K562 (cell line): ENCODE measurements at regions not wholly inside any gene's neighbourhood (a gene's known extent, or its start where the extent isn't known, plus 50 kb on each side); places are given as distances from the start of the nearest gene placed in this dataset.

Experiments
- ATAC-seq: fragments of 200-7000 bp; cut with Tn5 transposase; 3 replicates; pipeline ENCODE4 v1.9.1; 2020; ENCODE audit warnings: moderate library complexity
- BruUV-seq: library from RNA; stranded (reverse); fragments of 400-500 nt; replicated peaks from 2 replicates; lab custom pipeline; 2021; lab: Mats Ljungman, UMichigan
- CTCF ChIA-PET: fragments of 300-600 bp; formaldehyde crosslinking; extraction: SDS; loops from one replicate; lab custom pipeline; 2021; ENCODE audit warnings: low intra/inter-chr PET ratio; lab: Yijun Ruan, JAX
- POLR2A ChIA-PET: fragments of 300-600, 350-650 bp; sonication (Branson Sonifier 250); formaldehyde crosslinking; extraction: SDS; loops from one replicate; lab custom pipeline; 2021; ENCODE audit warnings: antibody characterized with exemption, inconsistent platforms; lab: Yijun Ruan, JAX
- DNase-seq, 4 experiments: peaks; one replicate each; pipeline versions ENCODE4 v3.0.0 to v3.0.0-alpha.2; 2011 to 2018; ENCODE audit warnings: low spot score in 3 of 4, mixed read lengths in 3 of 4; ENCODE audit errors: extremely low read depth in 1 of 4
- FAIRE-seq: peaks from 2 replicates; lab custom pipeline; 2011; peaks lifted over from hg19 to GRCh38; lab: Jason Lieb, UNC
- H2AFZ ChIP-seq: 2 replicates; pipeline ENCODE4 v1.6.0; 2011; ENCODE audit warnings: low read depth, low read length, control low read depth, inconsistent platforms
- H3K27ac ChIP-seq: fragments of 200-600 bp; 3 replicates; pipeline ENCODE4 v1.8.0; 2011; ENCODE audit warnings: low read depth, mild to moderate bottlenecking, control low read depth, inconsistent platforms, low read length, moderate library complexity, mixed read lengths; ENCODE audit errors: extremely low read depth
- H3K27me3 ChIP-seq, 2 experiments: fragments of 300-600 bp in 1 of 2; 2 replicates in 1 of 2; 3 replicates in 1 of 2; pipeline versions ENCODE4 v1.6.0 to v1.8.0; 2011; ENCODE audit warnings: inconsistent platforms in 2 of 2, low read length in 2 of 2, mild to moderate bottlenecking in 1 of 2, mixed read lengths in 1 of 2, moderate library complexity in 1 of 2; ENCODE audit not compliant: control insufficient read depth in 2 of 2, insufficient read depth in 2 of 2
- H3K36me3 ChIP-seq: fragments of 300-600 bp; 3 replicates; pipeline ENCODE4 v1.8.0; 2011; ENCODE audit warnings: mild to moderate bottlenecking, low read length, inconsistent platforms; ENCODE audit not compliant: control insufficient read depth, insufficient read depth
- H3K4me1 ChIP-seq, 2 experiments: fragments of 200-600 bp in 1 of 2; replicated peaks in 1 of 2; 2 replicates in 1 of 2; 3 replicates in 1 of 2; pipeline versions ENCODE4 v1.5.1 to v1.8.0; 2011; ENCODE audit warnings: inconsistent platforms in 2 of 2, low read length in 2 of 2, mild to moderate bottlenecking in 1 of 2, mixed read lengths in 1 of 2, moderate library complexity in 1 of 2; ENCODE audit not compliant: control insufficient read depth in 2 of 2, insufficient read depth in 2 of 2
- H3K4me2 ChIP-seq: 2 replicates; pipeline ENCODE4 v1.6.1; 2011; ENCODE audit warnings: low read length, control low read depth, inconsistent platforms, mixed read lengths; ENCODE audit not compliant: insufficient read depth
- H3K4me3 ChIP-seq: fragments of 200-600 bp; sonication (generic), shearing (Covaris generic); 2 replicates; pipeline ENCODE4 v1.5.1; 2016; ENCODE audit warnings: control low read depth, inconsistent platforms
- H3K79me2 ChIP-seq: fragments of 200-600 bp; 3 replicates; pipeline ENCODE4 v1.8.0; 2011; ENCODE audit warnings: low read length, inconsistent platforms; ENCODE audit not compliant: control insufficient read depth, insufficient read depth
- H3K9ac ChIP-seq, 2 experiments: 2 replicates each; pipeline versions ENCODE4 v1.6.0 to v1.6.1; 2011; ENCODE audit warnings: low read depth in 2 of 2, low read length in 2 of 2, control low read depth in 1 of 2, inconsistent platforms in 1 of 2, mild to moderate bottlenecking in 1 of 2, mixed read lengths in 1 of 2; ENCODE audit not compliant: insufficient read depth in 1 of 2
- H3K9me1 ChIP-seq: one replicate; pipeline ENCODE4 v1.6.0; 2011; ENCODE audit warnings: inconsistent platforms, mild to moderate bottlenecking, low read length, moderate library complexity; ENCODE audit not compliant: control insufficient read depth, insufficient read depth
- H3K9me3 ChIP-seq: replicated peaks from 2 replicates; pipeline ENCODE4 v1.5.1; 2011; ENCODE audit warnings: low read depth, low read length, inconsistent platforms; ENCODE audit not compliant: control insufficient read depth, insufficient read depth
- H4K20me1 ChIP-seq: replicated peaks from 2 replicates; pipeline ENCODE4 v1.6.1; 2011; ENCODE audit warnings: low read length, inconsistent platforms, mixed read lengths; ENCODE audit not compliant: control insufficient read depth, insufficient read depth
- ARID1B ChIP-seq: fragments of 450-650 bp; IDR thresholded peaks from 2 replicates; pipeline ENCODE4 v1.6.1; 2016; ENCODE audit warnings: antibody characterized with exemption, mild to moderate bottlenecking, inconsistent platforms
- ATF3 ChIP-seq, 2 experiments: fragments of 450-650 bp in 1 of 2; sonication (generic) in 1 of 2; formaldehyde crosslinking in 1 of 2; IDR thresholded peaks in 1 of 2; conservative IDR thresholded peaks in 1 of 2; 2 replicates each; pipeline versions ENCODE4 v1.6.1 to v1.8.1; 2016 to 2023; ENCODE audit warnings: mild to moderate bottlenecking in 2 of 2, moderate library complexity in 2 of 2, inconsistent platforms in 1 of 2, missing genetic modification reagents in 1 of 2
- DPF2 ChIP-seq: fragments of 450-650 bp; IDR thresholded peaks from 2 replicates; pipeline ENCODE4 v1.6.1; 2016
- FOS ChIP-seq: IDR thresholded peaks from 3 replicates; pipeline ENCODE4 v1.6.1; 2011; ENCODE audit not compliant: insufficient read length; ENCODE audit errors: extremely low read depth
- FOXJ2 ChIP-seq: fragments of 200-800 bp; sonication (Bioruptor generic); IDR thresholded peaks from 2 replicates; pipeline ENCODE4 v1.6.1; 2016; ENCODE audit warnings: missing genetic modification characterization, missing compliant biosample characterization
- FOXK1 ChIP-seq: sonication (generic); formaldehyde crosslinking; IDR thresholded peaks from 2 replicates; pipeline ENCODE4 v1.8.0; 2022; ENCODE audit warnings: missing genetic modification reagents, mild to moderate bottlenecking, borderline replicate concordance
- ILK ChIP-seq: fragments of 450-650 bp; IDR thresholded peaks from 2 replicates; pipeline ENCODE4 v1.6.1; 2016; ENCODE audit warnings: missing genetic modification characterization, low read depth, mild to moderate bottlenecking, missing compliant biosample characterization, moderate library complexity, borderline replicate concordance
- JUN ChIP-seq, 2 experiments: sonication (generic) in 1 of 2; formaldehyde crosslinking in 1 of 2; IDR thresholded peaks; 2 replicates each; pipeline versions ENCODE4 v1.6.1 to v1.8.0; 2012 to 2022; ENCODE audit warnings: borderline replicate concordance in 2 of 2, mild to moderate bottlenecking in 2 of 2, improper control_type of control experiment in 1 of 2, low read depth in 1 of 2, low read length in 1 of 2, missing genetic modification reagents in 1 of 2
- MEIS2 ChIP-seq: fragments of 450-650 bp; IDR thresholded peaks from 2 replicates; pipeline ENCODE4 v1.6.1; 2014; ENCODE audit warnings: mild to moderate bottlenecking; ENCODE audit not compliant: partially characterized antibody
- POLR2A ChIP-seq: fragments of 450-650 bp; conservative IDR thresholded peaks from 2 replicates; pipeline ENCODE4 v1.6.1; 2016
- PYGO2 ChIP-seq: fragments of 450-650 bp; IDR thresholded peaks from 2 replicates; pipeline ENCODE4 v1.6.1; 2016; ENCODE audit warnings: mild to moderate bottlenecking, missing genetic modification characterization, moderate library complexity, missing compliant biosample characterization
- SMARCA4 ChIP-seq: fragments of 450-650 bp; IDR thresholded peaks from 2 replicates; pipeline ENCODE4 v1.6.1; 2016
- SMARCA5 ChIP-seq: fragments of 450-650 bp; IDR thresholded peaks from 2 replicates; pipeline ENCODE4 v1.6.1; 2016
- SMARCE1 ChIP-seq: fragments of 450-650 bp; IDR thresholded peaks from 2 replicates; pipeline ENCODE4 v1.7.1; 2016; ENCODE audit warnings: mild to moderate bottlenecking
- SOX6 ChIP-seq: fragments of 450-650 bp; IDR thresholded peaks from 2 replicates; pipeline ENCODE4 v1.6.1; 2014; ENCODE audit warnings: mild to moderate bottlenecking
- ZBTB17 ChIP-seq: fragments of 450-650 bp; formaldehyde crosslinking; IDR thresholded peaks from 2 replicates; pipeline ENCODE4 v1.4.0; 2020; ENCODE audit warnings: mild to moderate bottlenecking
- ZBTB2 ChIP-seq: fragments of 450-650 bp; IDR thresholded peaks from 2 replicates; pipeline ENCODE4 v1.6.1; 2016; ENCODE audit warnings: antibody characterized with exemption
- ZNF398 ChIP-seq: fragments of 250-450 bp; sonication (Bioruptor Pico); IDR thresholded peaks from 2 replicates; pipeline ENCODE4 v1.8.0; 2021; ENCODE audit warnings: moderate library complexity, mild to moderate bottlenecking, inconsistent platforms
- ZNF75A ChIP-seq: fragments of 450-650 bp; formaldehyde crosslinking; IDR thresholded peaks from 2 replicates; pipeline ENCODE4 v1.4.0; 2020; ENCODE audit warnings: mild to moderate bottlenecking
- ZNF766 ChIP-seq: fragments of 200-800 bp; sonication (Bioruptor generic); conservative IDR thresholded peaks from 2 replicates; pipeline ENCODE4 v1.6.1; 2016; ENCODE audit warnings: missing genetic modification characterization, missing compliant biosample characterization
- WGBS: fragments of 100-300 bp; shearing (Covaris generic); methylation state at CpG from one replicate; pipeline ENCODE4 v1.1.6; 2016; ENCODE audit warnings: low coverage, mixed read lengths; ENCODE audit not compliant: insufficient coverage; ENCODE audit errors: missing lambda C conversion rate; 5-methylcytosine and 5-hydroxymethylcytosine counted together
- in situ Hi-C: fragments of 300-500 bp; cut with MboI; formaldehyde crosslinking; loops from 4 replicates; pipeline ENCODE4 v1.15.0; 2018; ENCODE audit warnings: inconsistent platforms, mixed read lengths
- intact Hi-C: fragments of 100-400 bp; cut with micrococcal nuclease; formaldehyde crosslinking; loops from 2 replicates; pipeline ENCODE4 v1.14.2; 2022

- BruUV-seq: no TSS peak
- no peak for TF ChIP-seq ZNF766
- no peak for TF ChIP-seq ZNF398 (CRISPR knock-in tag)
- TF ChIP-seq FOXK1: no peak
- TF ChIP-seq ATF3 (IDR thresholded peaks at IDR 0.05): peak; percentile 96
- no peak for TF ChIP-seq ATF3 (CRISPR knock-in tag; conservative IDR thresholded peaks at IDR 0.05)
- 0 out of 2 replicates have a peak, but pooled peaks have one; percentile 36 for TF ChIP-seq SOX6
- peak; percentile 93 for TF ChIP-seq JUN (IDR thresholded peaks at IDR 0.05; ENCODE audit: borderline replicate concordance, low read depth, low read length)
- TF ChIP-seq JUN (CRISPR knock-in tag; IDR thresholded peaks at IDR 0.05; ENCODE audit: borderline replicate concordance): no peak
- no peak for TF ChIP-seq POLR2A
- TF ChIP-seq SMARCA5: no peak
- peak; percentile 65 for TF ChIP-seq ARID1B
- TF ChIP-seq SMARCA4: peak; percentile 73
- no peak for TF ChIP-seq PYGO2 (tag)
- peak; percentile 79 for TF ChIP-seq SMARCE1
- no peak for TF ChIP-seq ZBTB17 (CRISPR knock-in tag)
- no peak for TF ChIP-seq ZNF75A (CRISPR knock-in tag)
- TF ChIP-seq MEIS2: peak; percentile 43
- peak; percentile 54; the same call in 1 of the 2 replicates for TF ChIP-seq DPF2
- peak; percentile 60 for TF ChIP-seq FOS
- TF ChIP-seq ZBTB2: no peak
- TF ChIP-seq ILK (tag): no peak
- no peak for TF ChIP-seq FOXJ2 (tag)
Measured at GRCh38 chr6:150301846-150302519, 66.8 kb upstream of the IYD start.

More at GRCh38 chr6:150301846-150302519, 66.8 kb upstream of the IYD start:
- Histone ChIP-seq H3K27ac (no peak overlapping the region), H3K27me3 (no peaks in the 10 kb centered on the region), H3K4me3 (no peak overlapping the region), H3K9ac (no peak overlapping the region), H3K36me3 (no peaks in the 10 kb centered on the region), H3K9me3 (peaks cover 12% of the 10 kb centered on the region), H4K20me1 (no peaks in the 10 kb centered on the region), H3K4me1 (peaks cover 0 to 2% of the 10 kb centered on the region in 2 experiments; a peak in 3 of 5 replicates), H2AFZ (peak overlapping the region; percentile 5; the same call in 1 of the 2 replicates), H3K79me2 (no peaks in the 10 kb centered on the region), H3K4me2 (no peak overlapping the region), H3K9me1 (no peaks in the 10 kb centered on the region)
- ChIA-PET CTCF (no interaction called here), POLR2A (interaction anchor here (1.0 to 2.3 kb wide), 4 partner anchors 8 to 25 kb away, joined by 3 to 7 read pairs (median 4); no protein-coding TSS in a partner anchor)
- DNase-seq: peak in 2 of 4 experiments; percentile 30 to 43
- FAIRE-seq: peak; percentile 62
- in situ Hi-C loops: no loop called here
- 33% methylated on average over 6 of the region's 6 CpGs for WGBS
- intact Hi-C loops: no loop called here
- ATAC-seq: peak; percentile 45
